Omental fat pad (tissue), 3 donors: ENCODE measurements at regions not wholly inside any gene's neighbourhood (a gene's known extent, or its start where the extent isn't known, plus 50 kb on each side); places are given as distances from the start of the nearest gene placed in this dataset.
"Not testable (repeated sequence)": the region's sequence is repeated elsewhere in the genome, so short reads cannot be mapped to it uniquely, and the experiment has no call there.

Experiments used
- ATAC-seq: fragments of 150-250 bp; one replicate; pipeline ENCODE4 v1.9.1; 2016; ENCODE audit warnings: mild to moderate bottlenecking, moderate library complexity; ENCODE audit not compliant: low FRiP score
- DNase-seq: peaks from one replicate; pipeline ENCODE4 v3.0.0-alpha.2; 2019; ENCODE audit warnings: low spot score
- CTCF ChIP-seq, 3 donors: fragments of 450-650 bp; IDR thresholded peaks; one replicate each; pipeline ENCODE4 v1.5.1; 2016 to 2017; ENCODE audit warnings: antibody characterized with exemption in 3 of 3, mild to moderate bottlenecking in 3 of 3, moderate library complexity in 2 of 3

GRCh38 chr6:133136177-133136880 lies 104.8 kb upstream of the EYA4 start:
- DNase-seq (no peak), ATAC-seq (no peak)
- TF ChIP-seq CTCF (IDR thresholded peaks at IDR 0.05): no peak

- ATAC-seq, DNase-seq: not testable (repeated sequence)
These were observed 93.5 kb upstream of the EYA4 start for GRCh38 chr6:133147470-133148184.

- DNase-seq (no peak), ATAC-seq (no peak)
- no peak for TF ChIP-seq CTCF (IDR thresholded peaks at IDR 0.05)
These were observed 84.5 kb upstream of the EYA4 start for GRCh38 chr6:133156689-133157088.

DNA sequence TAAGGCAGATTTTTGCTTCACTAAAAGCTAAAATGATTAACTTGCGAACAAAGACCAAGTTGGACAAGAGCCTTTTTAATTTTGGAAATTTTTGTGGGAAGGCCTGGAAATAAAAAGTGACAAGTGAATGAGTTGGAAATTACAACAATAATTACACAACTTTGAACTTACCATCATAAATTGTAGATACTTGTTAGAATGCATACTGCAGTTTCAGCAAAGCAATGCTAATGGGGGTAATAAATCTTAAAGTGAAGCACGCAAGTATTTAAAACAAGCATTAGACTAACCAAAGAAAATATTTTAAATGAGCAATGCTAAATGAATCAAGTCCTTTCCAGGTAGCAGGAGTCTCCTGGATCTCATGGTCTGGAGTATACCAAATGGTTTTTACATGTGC lies 83.2 kb upstream of the EYA4 start:
- DNase-seq (no peak), ATAC-seq (no peak)
- TF ChIP-seq CTCF (IDR thresholded peaks at IDR 0.05): no peak

GRCh38 chr6:133159255-133159795 lies 81.8 kb upstream of the EYA4 start:
- TF ChIP-seq CTCF (IDR thresholded peaks at IDR 0.05): no peak
- ATAC-seq (no peak), DNase-seq (no peak)

GRCh38 chr6:133160536-133160935 lies 80.6 kb upstream of the EYA4 start:
- TF ChIP-seq CTCF (IDR thresholded peaks at IDR 0.05): no peak
- DNase-seq: no peak
- no peak for ATAC-seq

DNA sequence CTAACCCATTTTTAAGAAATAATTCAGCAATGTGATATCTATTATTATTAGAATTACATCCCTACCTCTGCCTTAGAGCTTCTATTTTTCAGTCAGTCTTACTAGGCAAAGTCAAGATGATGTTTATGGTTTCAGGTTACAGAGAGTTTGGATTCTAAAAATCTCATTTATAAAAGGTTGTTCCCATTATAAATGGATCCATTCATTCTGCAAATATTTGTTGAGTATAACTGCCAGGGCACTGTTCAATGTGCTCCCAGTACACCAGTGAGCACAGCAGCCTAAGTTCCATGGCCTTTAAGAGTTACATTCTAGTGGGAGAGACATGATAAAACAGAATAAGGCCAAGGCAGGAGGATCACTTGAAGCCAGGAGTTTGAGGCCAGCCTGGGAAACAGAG lies 75.9 kb upstream of the EYA4 start:
- TF ChIP-seq CTCF (IDR thresholded peaks at IDR 0.05): no peak
- no peak for DNase-seq
- no peak for ATAC-seq
